NCI-H510A (cell line): ENCODE measurements at regions not wholly inside any gene's neighbourhood (a gene's known extent, or its start where the extent isn't known, plus 50 kb on each side); places are given as distances from the start of the nearest gene placed in this dataset.
"Not testable (repeated sequence)": the region's sequence is repeated elsewhere in the genome, so short reads cannot be mapped to it uniquely, and the experiment has no call there.

ENCODE experiments used
- DNase-seq: peaks from one replicate; lab custom pipeline; 2025; lab: John Stamatoyannopoulos, UW

DNA sequence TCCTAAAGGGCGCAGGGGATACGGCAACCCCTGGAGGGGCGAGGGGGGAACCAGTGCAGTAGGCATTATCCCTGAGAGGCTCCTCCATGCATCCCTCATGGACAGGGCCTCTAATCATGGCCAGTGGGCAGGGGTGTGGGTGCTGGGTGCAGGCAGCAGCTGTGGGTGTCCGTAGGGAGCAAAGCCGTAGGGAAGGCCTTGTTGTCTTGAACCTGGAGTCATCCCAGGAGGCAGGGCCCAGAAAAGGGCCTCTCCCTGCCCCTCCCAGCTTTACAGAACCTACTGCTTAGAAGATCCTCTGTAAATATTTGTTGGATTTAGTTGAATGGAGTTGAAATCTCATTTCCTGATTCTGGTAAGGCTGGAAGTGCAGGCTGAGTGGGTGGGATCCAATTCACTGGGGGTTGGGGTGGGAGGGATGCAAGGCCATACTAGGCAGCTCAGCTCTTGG lies 207.0 kb upstream of the HAAO start:
- DNase-seq: no peak

DNA sequence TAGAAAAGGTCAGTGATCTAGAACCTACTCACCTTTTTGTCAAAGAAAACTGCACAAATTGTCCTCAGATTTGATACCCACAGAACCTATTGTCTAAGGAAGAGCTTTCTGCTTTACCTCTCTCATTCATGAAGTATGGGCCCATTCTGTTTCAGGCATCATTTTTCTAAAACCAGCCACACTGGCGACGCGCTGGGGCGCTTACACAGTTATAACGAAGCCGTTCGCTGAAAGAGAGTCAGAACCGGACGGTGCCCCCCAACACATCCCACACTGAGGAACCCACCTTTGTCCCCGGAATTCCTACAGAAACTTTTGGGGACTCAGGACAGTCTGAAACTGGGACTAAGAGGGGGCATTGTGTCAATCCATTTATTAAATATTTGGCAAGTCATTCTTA lies 206.3 kb upstream of the HAAO start:
- no peak for DNase-seq

DNA sequence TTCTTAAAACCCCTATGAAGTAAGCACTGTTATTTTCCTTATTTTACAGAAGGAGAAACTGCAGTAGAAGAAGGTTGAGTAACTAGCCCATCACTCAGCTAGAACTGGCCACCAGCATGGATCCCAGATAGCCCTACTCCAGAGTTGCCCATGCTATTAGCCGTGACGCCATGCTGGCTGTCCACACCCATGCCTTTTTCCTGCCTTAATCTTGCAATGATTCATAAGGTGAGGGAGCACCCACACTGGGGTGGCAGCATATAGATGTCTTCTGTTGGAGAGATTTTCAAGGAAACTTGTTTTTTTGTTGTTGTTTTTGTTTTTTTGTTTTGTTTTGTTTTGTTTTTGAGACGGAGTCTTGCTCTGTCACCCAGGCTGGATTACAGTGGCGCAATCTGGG lies 204.1 kb upstream of the HAAO start:
- DNase-seq: no peak

GRCh38 chr2:42995752-42996422 lies 203.5 kb upstream of the HAAO start:
- no peak for DNase-seq

DNA sequence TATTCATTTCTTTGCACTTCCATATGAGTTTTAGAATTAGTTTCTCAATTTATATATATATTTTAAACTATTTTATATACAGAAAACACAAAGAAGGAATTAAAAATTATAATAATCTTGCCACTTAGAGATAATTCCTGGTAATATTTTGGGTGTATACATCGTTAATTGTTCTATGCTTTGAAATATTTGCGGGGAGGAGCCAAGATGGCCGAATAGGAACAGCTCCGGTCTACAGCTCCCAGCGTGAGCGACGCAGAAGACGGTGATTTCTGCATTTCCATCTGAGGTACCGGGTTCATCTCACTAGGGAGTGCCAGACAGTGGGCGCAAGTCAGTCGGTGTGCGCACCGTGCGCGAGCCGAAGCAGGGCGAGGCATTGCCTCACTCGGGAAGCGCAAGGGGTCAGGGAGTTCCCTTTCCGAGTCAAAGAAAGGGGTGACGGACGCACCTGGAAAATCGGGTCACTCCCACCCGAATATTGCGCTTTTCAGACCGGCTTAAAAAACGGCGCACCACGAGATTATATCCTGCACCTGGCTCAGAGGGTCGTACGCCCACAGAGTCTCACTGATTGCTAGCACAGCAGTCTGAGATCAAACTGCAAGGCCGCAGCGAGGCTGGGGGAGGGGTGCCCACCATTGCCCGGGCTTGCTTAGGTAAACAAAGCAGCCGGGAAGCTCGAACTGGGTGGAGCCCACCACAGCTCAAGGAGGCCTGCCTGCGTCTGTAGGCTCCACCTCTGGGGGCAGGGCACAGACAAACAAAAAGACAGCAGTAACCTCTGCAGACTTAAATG lies 197.1 kb upstream of the HAAO start:
- DNase-seq: not testable (repeated sequence)

- DNase-seq: not testable (repeated sequence)
These were observed 195.7 kb upstream of the HAAO start for GRCh38 chr2:42988055-42988454.

DNA sequence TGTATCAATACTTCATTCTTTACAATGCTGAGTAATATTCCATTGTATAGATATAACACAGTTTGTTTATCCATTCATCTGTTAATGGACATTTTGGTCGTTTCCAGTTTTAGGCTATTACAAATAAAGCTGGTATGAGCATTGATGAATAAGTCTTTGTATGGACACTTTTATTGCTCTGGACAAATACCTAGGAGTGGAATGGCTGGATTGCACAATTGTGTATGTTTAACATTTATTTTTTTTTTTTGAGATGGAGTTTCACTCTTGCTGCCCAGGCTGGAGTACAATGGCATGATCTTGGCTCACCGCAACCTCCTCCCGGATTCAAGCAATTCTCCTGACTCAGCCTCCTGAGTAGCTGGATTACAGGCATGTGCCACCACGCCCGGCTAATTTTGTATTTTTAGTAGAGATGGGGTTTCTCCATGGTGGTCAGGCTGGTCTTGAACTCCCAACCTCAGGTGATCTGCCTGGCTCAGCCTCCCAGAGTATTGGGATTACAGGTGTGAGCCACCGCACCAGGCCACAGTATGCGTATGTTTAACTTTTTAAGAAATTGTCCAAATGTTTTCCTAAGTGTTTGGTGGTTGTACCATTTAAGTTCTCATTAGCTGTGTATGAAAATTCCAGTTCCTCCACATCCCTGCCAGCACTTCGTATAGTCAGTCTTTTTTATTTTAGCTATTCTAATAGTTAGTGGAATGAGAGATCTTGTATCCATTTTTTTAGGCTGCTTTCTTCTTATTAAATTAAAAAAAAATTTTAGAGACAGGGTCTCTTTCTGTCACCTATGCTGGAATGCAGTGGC lies 194.9 kb upstream of the HAAO start:
- no peak for DNase-seq

- DNase-seq: no peak
These were observed 192.2 kb upstream of the HAAO start for GRCh38 chr2:42984617-42985016.

GRCh38 chr2:42984081-42984480 lies 191.7 kb upstream of the HAAO start:
- DNase-seq: no peak

DNA sequence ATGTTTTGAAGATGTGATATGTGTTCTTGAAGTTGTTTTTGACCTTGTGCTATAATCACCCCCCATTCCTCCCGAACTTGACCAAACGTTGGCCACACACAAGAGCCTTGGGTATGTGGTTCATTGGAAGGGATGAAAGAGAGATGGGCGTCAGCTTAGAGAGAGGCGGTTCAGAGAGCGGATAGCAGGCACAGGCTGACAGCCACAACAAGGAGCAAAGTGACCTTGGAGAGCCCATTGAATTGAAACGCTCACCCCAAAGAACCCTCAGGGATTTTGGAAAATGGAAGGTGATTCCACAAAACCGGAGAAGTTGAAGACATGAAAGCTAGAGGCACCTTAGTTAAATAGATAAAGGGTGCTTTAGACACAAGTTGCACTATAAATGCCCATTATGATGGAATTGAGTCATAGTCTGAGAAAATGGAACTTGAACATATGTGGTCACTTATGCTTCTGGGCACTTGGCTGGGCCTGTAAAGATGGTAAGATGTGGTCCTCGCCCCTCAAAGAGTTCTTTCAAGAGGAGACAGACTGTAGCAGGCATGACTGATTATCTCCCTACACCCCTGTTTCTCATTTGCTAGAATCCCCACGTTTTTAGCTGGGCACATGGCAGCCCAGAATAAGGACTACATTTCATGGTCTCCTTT lies 188.5 kb upstream of the HAAO start:
- no peak for DNase-seq

DNA sequence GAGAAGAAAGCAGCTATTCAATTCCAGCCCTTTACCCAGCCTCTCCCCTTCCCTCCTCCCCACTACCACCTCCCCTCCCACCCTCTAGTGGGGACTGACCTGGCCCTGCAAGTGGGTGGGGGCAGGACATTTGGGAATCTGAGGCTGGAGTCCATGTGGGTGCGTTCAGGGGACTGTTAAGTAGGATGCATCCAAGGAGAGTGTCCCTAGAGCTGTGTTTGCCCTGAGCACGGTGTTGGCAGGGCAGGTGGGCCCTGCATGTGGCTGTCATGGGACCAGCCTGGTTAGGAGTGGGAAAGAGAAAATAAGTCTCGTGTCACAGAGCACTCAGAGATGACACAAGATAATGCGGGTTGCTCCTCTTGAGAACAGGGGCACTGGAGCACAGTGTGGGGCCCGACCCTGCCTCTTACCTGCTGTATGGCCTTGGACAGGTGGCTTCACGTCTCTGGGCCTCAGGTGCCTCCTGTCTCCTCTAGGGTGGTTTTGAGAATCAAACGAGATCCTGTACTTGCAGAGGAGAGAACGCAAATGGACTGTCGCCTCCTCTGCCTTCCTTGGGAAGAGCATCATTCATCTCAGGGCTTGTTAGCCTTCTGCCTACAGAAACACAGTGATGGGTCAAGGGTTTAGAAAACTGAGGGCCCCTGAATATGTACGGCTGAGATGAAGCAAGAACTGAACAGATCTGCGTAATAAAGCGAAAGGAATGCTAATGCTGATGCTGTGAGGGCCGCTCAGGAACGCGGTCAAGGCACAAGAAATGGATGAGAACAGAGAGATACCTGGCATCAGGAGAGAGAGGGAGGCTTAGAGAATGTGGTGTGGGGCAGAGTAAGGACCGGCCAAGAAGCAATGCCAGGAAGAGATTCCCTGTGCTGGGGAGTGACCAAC lies 187.7 kb upstream of the HAAO start:
- DNase-seq: no peak

GRCh38 chr2:42979416-42979869 lies 187.1 kb upstream of the HAAO start:
- DNase-seq: no peak

DNA sequence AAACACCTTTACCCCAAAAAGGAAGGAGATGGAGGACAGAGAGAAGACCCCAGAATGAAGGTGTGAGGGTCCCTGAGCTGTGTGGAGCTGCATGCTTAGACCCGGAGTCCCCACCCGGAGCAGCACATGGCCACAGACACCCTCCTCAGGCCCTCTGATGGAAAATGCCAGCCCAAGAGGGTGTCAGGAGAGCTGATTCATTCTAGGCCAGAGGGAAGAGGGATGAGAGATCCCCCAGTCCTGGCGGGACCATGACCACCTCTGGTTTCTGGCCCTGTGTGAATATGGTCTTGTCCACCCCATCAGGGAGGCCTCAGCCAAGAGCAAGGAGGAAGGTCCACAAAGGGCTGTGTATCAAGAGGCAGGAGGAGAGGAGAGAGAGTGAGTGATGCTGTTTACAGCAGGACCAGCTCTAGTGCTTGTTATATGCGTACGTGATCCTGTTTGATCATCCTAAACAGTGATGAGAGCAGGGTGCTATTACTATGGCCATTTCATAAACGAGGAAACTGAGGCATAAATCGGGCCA lies 186.6 kb upstream of the HAAO start:
- DNase-seq: no peak

- DNase-seq: no peak
These were observed 185.9 kb upstream of the HAAO start for GRCh38 chr2:42978175-42978886.

GRCh38 chr2:42977270-42978174 lies 185.1 kb upstream of the HAAO start:
- DNase-seq: no peak

DNA sequence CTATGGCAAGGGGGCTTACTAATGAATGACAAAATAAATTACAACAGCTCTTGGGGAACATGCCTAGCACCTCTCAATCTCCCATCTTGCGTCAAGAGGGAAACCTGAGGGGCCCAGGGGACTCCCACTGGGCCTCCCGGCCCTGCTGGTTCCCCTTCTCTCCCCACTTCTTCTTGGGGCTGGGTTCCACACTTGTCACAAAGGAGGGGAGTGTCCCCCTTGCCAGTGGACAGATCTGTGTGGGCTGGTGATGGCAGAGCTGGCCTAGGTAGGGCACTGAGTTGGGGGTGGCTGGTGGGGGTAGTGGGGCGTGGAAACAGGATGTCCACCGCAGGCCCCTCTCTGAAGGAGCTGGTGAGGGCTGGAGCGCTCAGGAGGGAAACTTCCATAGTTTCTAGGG lies 184.0 kb upstream of the HAAO start:
- no peak for DNase-seq

DNA sequence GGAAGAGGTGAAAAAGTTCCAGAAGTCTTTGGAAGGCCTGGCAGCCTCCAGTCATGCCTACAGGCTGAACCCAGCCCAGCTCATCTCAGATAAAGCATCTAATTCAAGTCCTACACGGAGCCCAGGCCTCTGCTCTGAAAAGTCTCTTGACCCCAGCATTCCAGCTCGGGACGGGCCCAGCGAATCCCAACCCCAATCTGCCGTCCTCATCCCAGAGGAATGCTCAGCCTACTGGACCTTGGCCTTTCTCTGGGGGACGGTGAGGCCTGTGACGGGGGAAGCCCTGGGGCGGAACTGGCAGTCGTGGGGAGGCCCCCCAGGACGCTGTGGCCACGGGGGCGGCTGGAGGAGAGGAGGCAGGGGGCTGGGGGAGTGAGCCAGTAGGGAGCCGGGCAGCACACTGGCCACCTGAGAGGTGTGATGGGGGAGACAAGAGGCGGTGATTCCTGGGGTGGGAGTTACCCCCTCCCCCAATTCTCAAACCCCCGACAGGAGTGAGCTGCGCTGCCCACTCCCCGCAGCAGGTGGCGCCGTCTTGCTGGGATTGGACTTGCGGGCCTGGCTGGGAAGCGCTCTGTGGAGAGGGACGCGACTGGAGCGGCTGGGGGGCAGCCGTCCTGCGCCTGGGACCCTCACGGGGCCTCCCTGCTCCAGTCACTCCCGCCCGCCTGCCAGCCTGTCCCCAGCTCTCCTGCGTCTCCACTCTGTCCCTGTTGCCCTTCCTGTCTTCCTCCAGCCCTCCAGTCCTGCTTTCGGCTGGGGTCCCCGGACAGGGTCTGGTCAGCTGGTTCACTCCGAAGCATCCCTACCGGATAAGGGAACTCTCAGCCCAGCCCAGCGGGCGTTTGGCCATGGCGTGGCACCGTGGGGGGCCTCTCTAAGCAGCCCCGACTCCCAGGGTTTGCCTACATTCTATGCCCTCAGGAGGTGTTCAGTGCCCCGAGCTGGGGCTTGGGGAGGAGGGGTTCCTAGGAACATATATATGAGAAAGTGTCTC lies 182.6 kb upstream of the HAAO start:
- peak; percentile 10 for DNase-seq
